ENCODE measurements at regions not wholly inside any gene's neighbourhood (a gene's known extent, or its start where the extent isn't known, plus 50 kb on each side); places are given as distances from the start of the nearest gene placed in this dataset.

- Histone ChIP-seq H3K4me3 (no peak overlapping the region), H3K4me1 (no peaks in the 10 kb centered on the region), H3K9me3 (no peaks in the 10 kb centered on the region), H3K36me3 (no peaks in the 10 kb centered on the region), H3K27me3 (no peaks in the 10 kb centered on the region), H3K27ac (no peak overlapping the region)
- no peak for DNase-seq
- no peak for TF ChIP-seq POLR2A (IDR thresholded peaks at IDR 0.05)
- no peak for TF ChIP-seq CTCF (IDR thresholded peaks at IDR 0.05)
Measured at GRCh38 chr13:60922576-60923231, 492.9 kb downstream of the PCDH20 start.

- no peak overlapping the region for H3K27ac ChIP-seq
- no peaks in the 10 kb centered on the region for H3K4me1 ChIP-seq
- no peaks in the 10 kb centered on the region for H3K9me3 ChIP-seq
- no peaks in the 10 kb centered on the region for H3K27me3 ChIP-seq
- no peak for DNase-seq
- no peaks in the 10 kb centered on the region for H3K36me3 ChIP-seq
- no peak overlapping the region for H3K4me3 ChIP-seq
- TF ChIP-seq CTCF (IDR thresholded peaks at IDR 0.05) (no peak), POLR2A (IDR thresholded peaks at IDR 0.05) (no peak)
Measured at GRCh38 chr13:60893801-60894200, 496.8 kb downstream of the TDRD3 start.

GRCh38 chr13:60887711-60888110 is 490.7 kb downstream of the TDRD3 start:
- Histone ChIP-seq H3K4me3 (no peak overlapping the region), H3K27me3 (no peaks in the 10 kb centered on the region), H3K36me3 (no peaks in the 10 kb centered on the region), H3K27ac (no peak overlapping the region), H3K9me3 (no peaks in the 10 kb centered on the region), H3K4me1 (no peaks in the 10 kb centered on the region)
- TF ChIP-seq CTCF (IDR thresholded peaks at IDR 0.05) (no peak), POLR2A (IDR thresholded peaks at IDR 0.05) (no peak)
- no peak for DNase-seq

- no peaks in the 10 kb centered on the region for H3K4me1 ChIP-seq
- H3K4me3 ChIP-seq = no peak overlapping the region
- TF ChIP-seq POLR2A (IDR thresholded peaks at IDR 0.05) = no peak
- TF ChIP-seq CTCF (IDR thresholded peaks at IDR 0.05) = no peak
- H3K27ac ChIP-seq = no peak overlapping the region
- no peaks in the 10 kb centered on the region for H3K36me3 ChIP-seq
- no peaks in the 10 kb centered on the region for H3K27me3 ChIP-seq
- no peaks in the 10 kb centered on the region for H3K9me3 ChIP-seq
- no peak for DNase-seq
Measured at GRCh38 chr13:60881507-60881906, 484.5 kb downstream of the TDRD3 start.

- H3K9me3 ChIP-seq = no peaks in the 10 kb centered on the region
Measured at GRCh38 chr13:60873116-60873515, 476.1 kb downstream of the TDRD3 start.

More at GRCh38 chr13:60873116-60873515, 476.1 kb downstream of the TDRD3 start:
- H3K27ac ChIP-seq = no peak overlapping the region
- TF ChIP-seq CTCF (IDR thresholded peaks at IDR 0.05) (no peak), POLR2A (IDR thresholded peaks at IDR 0.05) (no peak)
- H3K4me1 ChIP-seq = no peaks in the 10 kb centered on the region
- DNase-seq = no peak
- no peak overlapping the region for H3K4me3 ChIP-seq
- H3K36me3 ChIP-seq = no peaks in the 10 kb centered on the region
- no peaks in the 10 kb centered on the region for H3K27me3 ChIP-seq

Measured in Peyer's patch (tissue), 4 donors.